ENCODE measurements at regions not wholly inside any gene's neighbourhood (a gene's known extent, or its start where the extent isn't known, plus 50 kb on each side); places are given as distances from the start of the nearest gene placed in this dataset.

- Mint-ChIP-seq H3K4me1 (peaks cover 19 to 20% of the 10 kb centered on the region in 2 donors), H3K4me3 (no peak overlapping the region), H3K27me3 (peaks cover 0 to 4% of the 10 kb centered on the region in 2 donors), H3K36me3 (no peaks in the 10 kb centered on the region), H3K27ac (peak overlapping the region; percentile 2), H3K9me3 (peaks cover 0 to 4% of the 10 kb centered on the region in 2 donors)
- DNase-seq (peak; percentile 27), ATAC-seq (replicated peaks) (peak; percentile 51 to 71)
Observed at GRCh38 chrX:9312922-9313867, 151.7 kb upstream of the TBL1X start.

- DNase-seq, result no peak
- Mint-ChIP-seq H3K4me3 (no peak overlapping the region), H3K27me3 (peaks cover 0 to 7% of the 10 kb centered on the region in 2 donors), H3K4me1 (peaks cover 20% of the 10 kb centered on the region in 2 donors), H3K36me3 (no peaks in the 10 kb centered on the region), H3K9me3 (peaks cover 0 to 4% of the 10 kb centered on the region in 2 donors), H3K27ac (no peak overlapping the region)
- ATAC-seq (replicated peaks), result no peak
Observed at GRCh38 chrX:9315086-9315485, 149.8 kb upstream of the TBL1X start.

- Mint-ChIP-seq H3K9me3 (peaks cover 0 to 4% of the 10 kb centered on the region in 2 donors), H3K27ac (no peak overlapping the region), H3K27me3 (peaks cover 0 to 8% of the 10 kb centered on the region in 2 donors), H3K36me3 (no peaks in the 10 kb centered on the region), H3K4me1 (peaks cover 20% of the 10 kb centered on the region in 2 donors), H3K4me3 (no peak overlapping the region)
- DNase-seq (no peak), ATAC-seq (replicated peaks) (no peak)
Observed at GRCh38 chrX:9316096-9316495, 148.8 kb upstream of the TBL1X start.

- H3K4me3 Mint-ChIP-seq, result no peak overlapping the region
Observed at GRCh38 chrX:9317176-9317575, 147.7 kb upstream of the TBL1X start.

GRCh38 chrX:9318213-9318612 lies 146.6 kb upstream of the TBL1X start:
- peak; percentile 64 to 71 for ATAC-seq (replicated peaks)
- Mint-ChIP-seq H3K36me3 (no peaks in the 10 kb centered on the region), H3K27me3 (peaks cover 0 to 4% of the 10 kb centered on the region in 2 donors), H3K4me3 (no peak overlapping the region), H3K4me1 (peaks cover 18 to 20% of the 10 kb centered on the region in 2 donors), H3K9me3 (peaks cover 0 to 3% of the 10 kb centered on the region in 2 donors), H3K27ac (no peak overlapping the region)
- no peak for DNase-seq

More at GRCh38 chrX:9317176-9317575, 147.7 kb upstream of the TBL1X start:
- Mint-ChIP-seq H3K36me3 (no peaks in the 10 kb centered on the region), H3K27ac (no peak overlapping the region), H3K27me3 (peaks cover 0 to 8% of the 10 kb centered on the region in 2 donors), H3K9me3 (peaks cover 0 to 4% of the 10 kb centered on the region in 2 donors), H3K4me1 (peaks cover 20% of the 10 kb centered on the region in 2 donors)
- no peak for DNase-seq
- ATAC-seq (replicated peaks), result no peak

GRCh38 chrX:9318766-9319165 lies 146.1 kb upstream of the TBL1X start:
- ATAC-seq (replicated peaks), result no peak
- H3K36me3 Mint-ChIP-seq, result no peaks in the 10 kb centered on the region
- peaks cover 0 to 4% of the 10 kb centered on the region in 2 donors for H3K27me3 Mint-ChIP-seq
- H3K4me1 Mint-ChIP-seq, result peaks cover 15 to 20% of the 10 kb centered on the region in 2 donors
- H3K27ac Mint-ChIP-seq, result no peak overlapping the region
- DNase-seq, result no peak
- no peak overlapping the region for H3K4me3 Mint-ChIP-seq
- H3K9me3 Mint-ChIP-seq, result no peaks in the 10 kb centered on the region

GRCh38 chrX:9320940-9321339 lies 143.9 kb upstream of the TBL1X start:
- Mint-ChIP-seq H3K4me1 (peaks cover 14 to 19% of the 10 kb centered on the region in 2 donors), H3K4me3 (no peak overlapping the region), H3K27me3 (peaks cover 0 to 4% of the 10 kb centered on the region in 2 donors), H3K36me3 (no peaks in the 10 kb centered on the region), H3K9me3 (no peaks in the 10 kb centered on the region), H3K27ac (no peak overlapping the region)
- no peak for ATAC-seq (replicated peaks)
- no peak for DNase-seq

GRCh38 chrX:9324676-9325075 lies 140.2 kb upstream of the TBL1X start:
- H3K9me3 Mint-ChIP-seq, result peaks cover 4 to 8% of the 10 kb centered on the region in 2 donors
- H3K27me3 Mint-ChIP-seq, result peaks cover 0 to 4% of the 10 kb centered on the region in 2 donors
- H3K36me3 Mint-ChIP-seq, result no peaks in the 10 kb centered on the region
- DNase-seq, result no peak
- H3K4me1 Mint-ChIP-seq, result peaks cover 0 to 5% of the 10 kb centered on the region in 2 donors
- no peak overlapping the region for H3K4me3 Mint-ChIP-seq
- no peak for ATAC-seq (replicated peaks)
- no peak overlapping the region for H3K27ac Mint-ChIP-seq

- Mint-ChIP-seq H3K4me1 (peaks cover 0 to 5% of the 10 kb centered on the region in 2 donors), H3K4me3 (no peak overlapping the region), H3K27ac (no peak overlapping the region), H3K9me3 (peaks cover 4 to 8% of the 10 kb centered on the region in 2 donors), H3K27me3 (no peaks in the 10 kb centered on the region), H3K36me3 (no peaks in the 10 kb centered on the region)
- DNase-seq, result no peak
- ATAC-seq (replicated peaks), result no peak
Observed at GRCh38 chrX:9326369-9326768, 138.5 kb upstream of the TBL1X start.

- ATAC-seq (replicated peaks) (no peak), DNase-seq (no peak)
- no peak overlapping the region for H3K27ac Mint-ChIP-seq
- no peaks in the 10 kb centered on the region for H3K27me3 Mint-ChIP-seq
- no peak overlapping the region for H3K4me3 Mint-ChIP-seq
- peaks cover 4 to 8% of the 10 kb centered on the region in 2 donors for H3K9me3 Mint-ChIP-seq
- peaks cover 0 to 5% of the 10 kb centered on the region in 2 donors for H3K4me1 Mint-ChIP-seq
- no peaks in the 10 kb centered on the region for H3K36me3 Mint-ChIP-seq
Observed at GRCh38 chrX:9327086-9327746, 137.6 kb upstream of the TBL1X start.

GRCh38 chrX:9327747-9328145 lies 137.1 kb upstream of the TBL1X start:
- Mint-ChIP-seq H3K4me1 (peaks cover 0 to 5% of the 10 kb centered on the region in 2 donors), H3K36me3 (no peaks in the 10 kb centered on the region)
- ATAC-seq (replicated peaks), result no peak

GRCh38 chrX:9329056-9329455 lies 135.8 kb upstream of the TBL1X start:
- Mint-ChIP-seq H3K4me1 (peaks cover 0 to 3% of the 10 kb centered on the region in 2 donors), H3K27me3 (no peaks in the 10 kb centered on the region), H3K36me3 (no peaks in the 10 kb centered on the region), H3K27ac (no peak overlapping the region), H3K9me3 (peaks cover 4 to 8% of the 10 kb centered on the region in 2 donors), H3K4me3 (no peak overlapping the region)
- DNase-seq (no peak), ATAC-seq (replicated peaks) (no peak)

More at GRCh38 chrX:9327747-9328145, 137.1 kb upstream of the TBL1X start:
- Mint-ChIP-seq H3K27me3 (no peaks in the 10 kb centered on the region), H3K4me3 (no peak overlapping the region), H3K9me3 (peaks cover 4 to 8% of the 10 kb centered on the region in 2 donors), H3K27ac (no peak overlapping the region)
- no peak for DNase-seq

GRCh38 chrX:9330249-9330982 lies 134.4 kb upstream of the TBL1X start:
- Mint-ChIP-seq H3K4me1 (peaks cover 0 to 3% of the 10 kb centered on the region in 2 donors), H3K27ac (no peak overlapping the region), H3K36me3 (no peaks in the 10 kb centered on the region), H3K27me3 (no peaks in the 10 kb centered on the region), H3K4me3 (no peak overlapping the region), H3K9me3 (peaks cover 4 to 8% of the 10 kb centered on the region in 2 donors)
- DNase-seq, result no peak
- ATAC-seq (replicated peaks), result no peak

Measured in stimulated activated naive B cell treated with anti-CD40 and anti-IgM and Interleukin-4, amounts not matched to agents 10 μg/mL and 1 μg/mL and 100 μg/mL, for 72 hours (primary cell).